BLaER1 (cell line): ENCODE measurements at regions not wholly inside any gene's neighbourhood (a gene's known extent, or its start where the extent isn't known, plus 50 kb on each side); places are given as distances from the start of the nearest gene placed in this dataset.
"Not testable (repeated sequence)": the region's sequence is repeated elsewhere in the genome, so short reads cannot be mapped to it uniquely, and the experiment has no call there.

Source experiments
- H3K27ac ChIP-seq: shearing (Covaris generic); formaldehyde crosslinking; 2 replicates; pipeline ENCODE4 v1.8.1; 2022
- H3K27me3 ChIP-seq: shearing (Covaris generic); formaldehyde crosslinking; 2 replicates; pipeline ENCODE4 v1.8.1; 2022
- H3K36me3 ChIP-seq: shearing (Covaris generic); formaldehyde crosslinking; 2 replicates; pipeline ENCODE4 v1.8.1; 2022
- H3K4me1 ChIP-seq: shearing (Covaris generic); formaldehyde crosslinking; 2 replicates; pipeline ENCODE4 v1.8.1; 2022
- H3K4me2 ChIP-seq: shearing (Covaris generic); formaldehyde crosslinking; 2 replicates; pipeline ENCODE4 v1.8.1; 2022
- H3K4me3 ChIP-seq: shearing (Covaris generic); formaldehyde crosslinking; 2 replicates; pipeline ENCODE4 v1.8.1; 2022
- H3K9ac ChIP-seq: shearing (Covaris generic); formaldehyde crosslinking; 2 replicates; pipeline ENCODE4 v1.8.1; 2022
- H3K9me3 ChIP-seq: shearing (Covaris generic); formaldehyde crosslinking; 2 replicates; pipeline ENCODE4 v1.8.1; 2022
- H4K20me1 ChIP-seq: shearing (Covaris generic); formaldehyde crosslinking; 2 replicates; pipeline ENCODE4 v1.8.1; 2022
- Cebpa-rat ChIP-seq: shearing (Covaris generic); IDR thresholded peaks from 2 replicates; pipeline ENCODE4 v1.8.1; 2022

DNA sequence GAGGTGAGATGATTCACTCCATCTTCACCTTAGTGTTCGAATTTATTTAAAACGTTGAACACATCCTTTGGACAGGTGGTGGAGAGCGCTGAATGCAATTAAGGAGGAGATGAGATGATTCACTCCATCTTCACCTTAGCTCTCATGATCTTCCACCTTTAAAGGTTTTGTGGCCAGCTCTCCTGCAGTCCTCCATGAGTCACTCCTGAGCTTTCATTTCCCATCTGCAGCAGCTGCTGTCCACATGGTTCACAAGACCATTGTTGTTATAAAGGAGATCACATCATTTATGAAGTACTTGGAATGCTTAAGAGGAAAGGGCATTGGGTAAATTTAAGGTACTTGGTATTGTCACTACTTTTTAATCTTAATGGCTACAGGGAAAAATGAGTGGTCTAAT lies 298.5 kb downstream of the PAX3 start:
- H3K9me3 ChIP-seq: no peaks in the 10 kb centered on the region
- H3K4me2 ChIP-seq: no peak overlapping the region
- no peaks in the 10 kb centered on the region for H3K4me1 ChIP-seq
- H3K27me3 ChIP-seq: no peaks in the 10 kb centered on the region
- H4K20me1 ChIP-seq: no peaks in the 10 kb centered on the region
- H3K4me3 ChIP-seq: no peak overlapping the region
- no peak overlapping the region for H3K27ac ChIP-seq
- no peak overlapping the region for H3K9ac ChIP-seq
- H3K36me3 ChIP-seq: no peaks in the 10 kb centered on the region
- TF ChIP-seq Cebpa-rat: no peak

DNA sequence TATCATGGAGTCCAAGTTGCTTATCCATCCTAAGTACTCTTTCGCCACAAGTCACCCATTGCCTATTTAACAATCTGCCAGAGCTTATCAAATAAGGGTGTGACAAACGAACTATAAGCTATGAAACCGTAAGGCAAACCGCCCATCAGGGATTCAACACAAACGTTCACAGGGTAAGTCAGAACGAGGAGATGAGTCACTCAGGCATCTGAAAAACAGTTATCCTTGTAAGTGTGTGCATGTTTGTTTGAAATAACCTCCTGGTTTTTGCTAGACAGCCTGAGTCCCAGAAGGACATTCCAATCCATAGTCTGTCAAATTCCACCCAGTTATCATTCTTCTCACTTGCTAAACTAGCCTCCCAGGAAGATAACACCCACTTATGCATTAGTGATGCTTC lies 299.1 kb downstream of the PAX3 start:
- Histone ChIP-seq H3K27me3 (no peaks in the 10 kb centered on the region), H3K36me3 (no peaks in the 10 kb centered on the region), H3K4me1 (no peaks in the 10 kb centered on the region), H4K20me1 (no peaks in the 10 kb centered on the region), H3K27ac (no peak overlapping the region), H3K9ac (no peak overlapping the region), H3K9me3 (no peaks in the 10 kb centered on the region), H3K4me3 (no peak overlapping the region), H3K4me2 (no peak overlapping the region)
- TF ChIP-seq Cebpa-rat: no peak

DNA sequence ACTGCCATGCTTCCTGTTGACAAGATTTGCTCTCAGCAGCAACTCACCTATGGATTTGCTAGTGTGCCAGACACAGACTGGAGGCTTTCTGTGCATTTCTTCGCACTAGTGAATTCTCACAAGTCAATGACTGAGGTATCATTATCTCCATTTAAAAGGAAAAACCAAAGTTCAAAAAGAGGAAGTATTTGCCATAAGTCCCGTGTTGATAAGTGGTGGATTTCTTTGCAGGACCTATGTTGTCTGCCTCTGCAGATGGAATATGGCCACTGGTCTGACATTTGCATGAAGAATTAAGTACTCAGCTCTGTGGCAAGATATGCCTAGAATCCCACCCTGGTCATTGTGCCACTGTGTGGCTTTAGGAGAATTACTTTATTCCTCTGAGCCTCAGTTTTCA lies 299.6 kb downstream of the PAX3 start:
- Histone ChIP-seq H3K4me3 (no peak overlapping the region), H3K27me3 (no peaks in the 10 kb centered on the region), H3K36me3 (no peaks in the 10 kb centered on the region), H4K20me1 (no peaks in the 10 kb centered on the region), H3K9me3 (no peaks in the 10 kb centered on the region), H3K4me1 (no peaks in the 10 kb centered on the region), H3K4me2 (no peak overlapping the region), H3K9ac (no peak overlapping the region), H3K27ac (no peak overlapping the region)
- no peak for TF ChIP-seq Cebpa-rat

DNA sequence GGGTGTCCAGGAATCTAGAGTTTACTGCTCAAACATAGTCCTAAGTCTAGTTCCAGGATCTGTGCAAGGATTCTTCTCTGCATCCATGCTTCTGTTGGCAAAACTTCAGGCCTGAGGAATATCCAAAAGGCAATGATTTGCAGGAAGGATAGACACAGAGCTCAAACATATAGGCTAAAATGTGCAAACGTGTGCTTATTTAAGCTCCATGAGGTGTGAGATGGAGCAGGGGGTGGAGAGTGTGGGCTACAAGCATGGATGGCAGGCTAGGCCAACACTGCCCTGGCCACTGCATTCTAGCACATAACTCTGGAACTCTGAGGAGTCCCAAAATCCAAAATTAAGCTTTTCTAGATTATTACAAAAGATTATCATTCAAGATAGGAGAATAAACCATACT lies 301.1 kb downstream of the PAX3 start:
- no peaks in the 10 kb centered on the region for H3K36me3 ChIP-seq
- no peak overlapping the region for H3K27ac ChIP-seq
- H3K4me2 ChIP-seq: no peak overlapping the region
- no peak overlapping the region for H3K4me3 ChIP-seq
- H3K27me3 ChIP-seq: no peaks in the 10 kb centered on the region
- no peaks in the 10 kb centered on the region for H3K4me1 ChIP-seq
- TF ChIP-seq Cebpa-rat: no peak
- no peaks in the 10 kb centered on the region for H4K20me1 ChIP-seq
- no peak overlapping the region for H3K9ac ChIP-seq
- no peaks in the 10 kb centered on the region for H3K9me3 ChIP-seq

GRCh38 chr2:221997100-221997499 lies 301.7 kb downstream of the PAX3 start:
- Histone ChIP-seq H3K4me1 (no peaks in the 10 kb centered on the region), H3K4me3 (no peak overlapping the region), H3K9me3 (no peaks in the 10 kb centered on the region), H3K27ac (no peak overlapping the region), H3K4me2 (no peak overlapping the region), H3K9ac (no peak overlapping the region), H4K20me1 (no peaks in the 10 kb centered on the region), H3K27me3 (no peaks in the 10 kb centered on the region), H3K36me3 (no peaks in the 10 kb centered on the region)
- no peak for TF ChIP-seq Cebpa-rat

DNA sequence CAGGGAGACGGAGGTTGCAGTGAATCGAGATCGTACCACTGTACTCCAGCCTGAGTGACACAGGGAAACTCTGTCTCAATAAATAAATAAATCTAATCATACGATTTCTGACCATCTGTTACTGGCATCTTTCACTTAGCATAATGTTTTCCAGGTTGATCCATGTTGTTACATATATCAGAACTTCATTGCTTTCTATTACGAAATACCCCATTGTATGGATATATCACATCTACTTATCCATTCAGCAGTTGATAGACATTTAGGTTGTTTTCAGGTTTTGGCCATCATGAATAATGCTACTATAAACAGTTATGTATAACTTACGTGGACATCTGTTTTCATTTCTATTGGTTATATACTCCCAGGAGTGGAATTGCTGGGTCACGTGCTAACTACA lies 303.9 kb downstream of the PAX3 start:
- H3K9ac ChIP-seq: no peak overlapping the region
- no peak for TF ChIP-seq Cebpa-rat

GRCh38 chr2:221984376-221984775 lies 314.4 kb downstream of the PAX3 start:
- H3K4me3 ChIP-seq, H3K27ac ChIP-seq, H3K36me3 ChIP-seq, H3K4me2 ChIP-seq, H4K20me1 ChIP-seq, H3K9me3 ChIP-seq, H3K27me3 ChIP-seq, H3K4me1 ChIP-seq, H3K9ac ChIP-seq: not testable (repeated sequence)

More for the DNA sequence above, 303.9 kb downstream of the PAX3 start:
- Histone ChIP-seq H3K27me3 (no peaks in the 10 kb centered on the region), H3K4me1 (no peaks in the 10 kb centered on the region), H3K36me3 (no peaks in the 10 kb centered on the region), H4K20me1 (no peaks in the 10 kb centered on the region), H3K4me3 (no peak overlapping the region), H3K27ac (no peak overlapping the region), H3K4me2 (no peak overlapping the region), H3K9me3 (no peaks in the 10 kb centered on the region)

GRCh38 chr2:221981912-221982470 lies 316.8 kb downstream of the PAX3 start:
- Histone ChIP-seq H3K4me1 (no peaks in the 10 kb centered on the region), H3K27me3 (no peaks in the 10 kb centered on the region), H3K4me3 (no peak overlapping the region), H3K27ac (no peak overlapping the region), H4K20me1 (no peaks in the 10 kb centered on the region), H3K9me3 (no peaks in the 10 kb centered on the region), H3K9ac (no peak overlapping the region), H3K36me3 (no peaks in the 10 kb centered on the region), H3K4me2 (no peak overlapping the region)
- no peak for TF ChIP-seq Cebpa-rat

- Histone ChIP-seq H3K4me1 (no peaks in the 10 kb centered on the region), H3K27me3 (no peaks in the 10 kb centered on the region), H3K9ac (no peak overlapping the region), H3K4me2 (no peak overlapping the region), H4K20me1 (no peaks in the 10 kb centered on the region), H3K27ac (no peak overlapping the region), H3K4me3 (no peak overlapping the region), H3K9me3 (no peaks in the 10 kb centered on the region), H3K36me3 (no peaks in the 10 kb centered on the region)
- no peak for TF ChIP-seq Cebpa-rat
Measured at GRCh38 chr2:221975151-221975550, 323.6 kb downstream of the PAX3 start.

- no peaks in the 10 kb centered on the region for H3K27me3 ChIP-seq
- TF ChIP-seq Cebpa-rat: peak; percentile 67; the same call in 1 of the 2 replicates
- H3K9ac ChIP-seq: no peak overlapping the region
- H3K36me3 ChIP-seq: no peaks in the 10 kb centered on the region
- H3K27ac ChIP-seq: no peak overlapping the region
- no peaks in the 10 kb centered on the region for H3K9me3 ChIP-seq
- H3K4me3 ChIP-seq: no peak overlapping the region
- H3K4me1 ChIP-seq: no peaks in the 10 kb centered on the region
- no peak overlapping the region for H3K4me2 ChIP-seq
- no peaks in the 10 kb centered on the region for H4K20me1 ChIP-seq
Measured at GRCh38 chr2:221973902-221974301, 324.9 kb downstream of the PAX3 start.

GRCh38 chr2:221973502-221973901 lies 325.3 kb downstream of the PAX3 start:
- H3K4me1 ChIP-seq: no peaks in the 10 kb centered on the region
- TF ChIP-seq Cebpa-rat: no peak
- no peak overlapping the region for H3K4me2 ChIP-seq
- no peaks in the 10 kb centered on the region for H3K9me3 ChIP-seq
- H3K36me3 ChIP-seq: no peaks in the 10 kb centered on the region
- no peak overlapping the region for H3K27ac ChIP-seq
- H4K20me1 ChIP-seq: no peaks in the 10 kb centered on the region
- no peaks in the 10 kb centered on the region for H3K27me3 ChIP-seq
- H3K9ac ChIP-seq: no peak overlapping the region
- H3K4me3 ChIP-seq: no peak overlapping the region
